ENCODE measurements at regions not wholly inside any gene's neighbourhood (a gene's known extent, or its start where the extent isn't known, plus 50 kb on each side); places are given as distances from the start of the nearest gene placed in this dataset.

DNA sequence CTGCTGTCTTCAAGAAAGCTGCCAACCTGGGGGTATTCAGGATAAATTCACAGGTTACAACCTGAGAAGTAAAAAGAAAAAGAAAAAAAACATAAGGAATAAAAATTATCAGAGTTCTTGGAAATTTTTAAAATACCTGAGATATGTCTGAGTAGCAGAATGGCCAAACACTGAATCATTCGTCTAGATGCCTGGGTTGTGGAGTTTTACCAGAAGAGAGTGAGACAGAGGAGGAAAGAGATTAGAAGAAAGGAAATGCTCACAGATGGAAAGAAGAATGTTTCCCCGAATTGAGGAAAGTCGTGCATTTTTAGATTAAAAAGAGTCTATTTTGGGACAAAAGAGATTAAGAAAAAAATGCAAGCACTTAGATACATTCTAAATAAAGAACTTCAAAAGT is 1026.7 kb downstream of the TBC1D22A start:
- DNase-seq, result no peak

DNA sequence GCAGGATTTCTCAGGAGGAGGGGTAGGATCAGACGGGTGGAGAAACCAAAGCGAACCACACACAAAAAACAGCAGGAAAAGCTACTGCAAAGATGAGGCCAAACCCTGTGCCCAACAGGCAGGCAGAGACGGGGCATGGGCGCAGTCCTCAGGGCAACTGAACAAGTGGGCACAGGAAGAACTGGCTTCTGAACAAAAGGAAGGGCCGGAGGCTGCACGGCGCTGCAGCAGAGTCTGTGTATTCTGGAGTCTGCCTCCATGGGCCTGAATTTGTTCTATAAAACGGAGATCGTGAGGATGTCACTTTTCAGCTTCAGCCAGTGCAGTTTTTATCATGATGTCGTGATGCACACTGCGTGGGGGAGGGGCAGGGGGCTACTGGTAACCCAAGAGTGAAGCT is 1026.0 kb downstream of the TBC1D22A start:
- DNase-seq, result no peak

DNA sequence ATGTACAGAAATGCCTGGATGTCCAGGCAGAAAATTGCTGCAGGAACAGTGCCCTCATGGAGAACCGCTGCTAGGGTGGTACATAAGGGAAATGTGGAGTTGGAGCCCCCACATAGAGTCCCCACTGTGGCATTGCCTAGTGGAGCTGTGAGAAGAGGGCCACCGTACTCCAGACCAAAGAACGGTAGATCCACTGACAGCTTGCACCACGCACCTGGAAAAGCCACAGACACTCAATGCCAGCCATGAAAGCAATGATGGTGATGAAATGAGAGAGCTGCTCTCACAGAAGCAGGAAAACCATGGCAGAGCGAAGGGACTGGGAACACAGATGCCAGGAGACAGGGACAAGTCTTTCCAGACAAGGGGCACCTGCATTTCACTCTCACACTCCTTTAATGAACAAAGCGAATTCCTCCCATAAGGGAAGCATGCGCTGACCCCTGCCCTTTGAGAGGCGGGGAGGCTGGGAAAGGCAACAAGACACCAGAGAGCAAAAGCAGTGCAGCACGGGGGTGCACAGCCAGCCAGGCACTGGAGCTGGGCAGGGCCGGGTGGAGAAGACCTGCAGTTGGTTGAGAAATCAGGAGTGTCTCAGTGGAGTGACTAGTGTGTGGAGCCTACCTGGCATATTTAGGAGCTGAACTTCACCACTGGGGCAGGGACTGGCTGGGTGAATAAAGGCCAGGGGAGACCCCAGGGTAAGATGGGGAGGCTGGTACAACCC is 1025.2 kb downstream of the TBC1D22A start:
- no peak for DNase-seq

DNA sequence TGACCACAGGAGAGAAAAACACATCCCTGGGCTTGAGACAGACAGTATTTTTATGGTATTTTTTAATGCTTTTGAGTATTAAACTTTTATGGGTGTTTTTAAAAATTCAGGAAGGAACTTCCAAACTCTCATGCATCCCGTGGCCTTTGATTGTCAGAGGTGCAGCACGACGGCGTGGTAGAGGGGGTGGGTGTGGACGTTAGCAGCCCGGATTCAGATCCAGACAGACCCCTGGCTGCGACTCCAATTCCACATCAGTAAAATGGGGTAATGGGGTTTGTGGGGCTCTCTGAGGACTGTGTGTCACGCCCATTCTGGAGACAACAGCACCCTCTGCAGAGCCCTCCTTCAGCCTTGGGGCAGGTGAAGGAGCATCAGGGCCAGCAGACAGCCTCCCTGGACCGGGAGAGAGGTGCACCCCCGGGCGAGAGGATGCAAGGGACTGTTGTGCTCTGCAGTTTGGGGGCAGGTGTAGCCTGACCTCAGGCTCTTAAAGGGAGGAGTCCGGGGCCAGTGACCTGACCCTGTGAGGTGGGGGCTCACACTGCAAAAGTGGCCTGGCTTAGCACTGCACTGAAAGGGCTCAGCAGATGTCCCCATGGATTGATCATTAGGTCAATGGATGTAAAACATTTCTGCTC is 1024.3 kb downstream of the TBC1D22A start:
- DNase-seq, result no peak

DNA sequence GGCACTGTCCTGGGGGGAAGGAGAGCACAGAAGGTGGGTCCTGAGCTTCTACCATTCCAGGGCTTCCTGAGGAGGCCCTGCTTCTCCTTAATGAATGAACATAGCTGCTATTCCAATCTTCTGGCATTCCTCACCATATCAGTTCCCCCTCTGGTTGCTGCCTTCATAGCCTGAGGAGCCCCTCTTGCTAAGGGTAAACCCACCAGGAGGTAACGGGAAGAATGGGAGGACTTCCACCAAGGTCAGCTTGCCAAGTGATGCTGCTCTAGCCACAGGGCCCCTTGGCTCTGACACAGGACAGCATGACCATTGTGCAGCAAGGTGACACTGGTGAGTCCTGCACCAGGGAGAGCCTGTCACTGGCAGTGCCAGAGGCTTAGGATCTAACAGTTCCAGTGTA is 1022.5 kb downstream of the TBC1D22A start:
- no peak for DNase-seq

DNA sequence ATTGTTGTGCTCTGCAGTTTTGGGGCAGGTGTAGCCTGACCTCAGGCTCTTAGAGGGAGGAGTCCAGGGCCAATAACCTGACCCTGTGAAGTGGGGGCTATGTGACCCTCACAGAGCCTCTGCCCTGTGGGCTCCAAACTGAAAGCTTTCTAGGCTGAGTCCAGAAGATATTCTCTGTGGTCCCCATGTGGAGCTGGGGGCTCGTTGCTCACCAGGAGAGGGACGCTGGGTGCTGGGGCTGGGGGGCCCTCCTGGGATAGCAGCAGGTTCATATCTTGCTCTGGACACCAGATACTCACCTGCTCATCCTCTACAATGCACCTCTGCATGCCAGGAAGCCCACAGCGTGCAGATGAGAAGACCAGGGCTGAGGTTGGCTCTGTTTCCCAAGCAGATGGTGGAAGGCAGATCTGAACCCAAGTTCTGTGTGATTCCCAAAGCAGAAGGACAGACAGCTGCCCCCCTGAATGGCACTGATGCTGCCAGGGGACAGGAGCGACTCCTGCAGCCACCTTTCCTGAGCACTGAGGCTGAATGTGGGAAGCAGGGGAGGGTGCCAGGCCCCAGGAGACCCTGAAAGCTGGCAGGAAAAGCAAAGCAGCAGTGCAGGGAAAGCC is 1022.0 kb downstream of the TBC1D22A start:
- DNase-seq, result no peak

DNA sequence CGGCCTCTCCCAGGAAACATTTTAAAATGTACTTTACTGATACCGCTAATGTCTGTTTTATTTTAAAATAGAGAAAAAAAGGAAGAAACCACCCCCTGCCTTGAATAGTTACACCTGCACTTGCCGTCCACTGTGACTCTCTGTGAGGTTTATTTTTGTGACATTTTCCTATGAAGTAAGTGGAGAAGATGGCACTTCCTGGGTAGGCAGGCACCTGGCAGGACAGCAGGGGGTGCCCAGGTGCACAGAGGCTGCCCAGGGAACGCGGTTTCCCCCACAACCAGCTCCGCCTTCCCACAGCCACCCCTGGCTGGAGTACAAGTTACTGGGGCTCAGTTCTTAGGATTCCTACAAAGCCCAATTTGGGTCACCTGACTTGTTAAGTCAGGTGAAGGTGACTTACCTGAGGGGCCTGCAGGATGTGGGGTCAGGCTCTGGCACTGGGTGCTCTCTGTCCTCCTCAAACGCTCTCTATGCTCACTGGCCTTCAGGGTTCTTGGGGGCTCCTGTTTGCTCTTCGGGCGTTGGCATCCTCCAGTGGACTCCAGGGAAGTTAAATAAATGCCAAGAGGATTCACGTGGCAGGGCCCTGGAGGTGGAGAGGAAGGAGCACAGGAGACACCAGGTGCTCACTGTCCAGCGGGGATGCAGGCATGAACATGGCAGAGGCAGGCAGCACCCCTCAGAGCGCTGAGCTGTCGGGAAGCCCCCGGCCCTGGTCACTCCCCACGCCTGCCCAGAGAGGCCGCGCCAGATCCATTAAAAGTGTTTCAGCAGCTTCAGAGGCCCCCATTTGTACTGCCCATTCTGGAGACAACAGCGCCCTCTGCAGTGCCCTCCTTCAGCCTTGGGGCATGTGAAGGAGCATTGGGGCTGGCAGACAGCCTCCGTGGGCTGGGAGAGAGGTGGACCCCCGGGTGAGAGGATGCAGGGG is 1021.2 kb downstream of the TBC1D22A start:
- DNase-seq, result no peak

DNA sequence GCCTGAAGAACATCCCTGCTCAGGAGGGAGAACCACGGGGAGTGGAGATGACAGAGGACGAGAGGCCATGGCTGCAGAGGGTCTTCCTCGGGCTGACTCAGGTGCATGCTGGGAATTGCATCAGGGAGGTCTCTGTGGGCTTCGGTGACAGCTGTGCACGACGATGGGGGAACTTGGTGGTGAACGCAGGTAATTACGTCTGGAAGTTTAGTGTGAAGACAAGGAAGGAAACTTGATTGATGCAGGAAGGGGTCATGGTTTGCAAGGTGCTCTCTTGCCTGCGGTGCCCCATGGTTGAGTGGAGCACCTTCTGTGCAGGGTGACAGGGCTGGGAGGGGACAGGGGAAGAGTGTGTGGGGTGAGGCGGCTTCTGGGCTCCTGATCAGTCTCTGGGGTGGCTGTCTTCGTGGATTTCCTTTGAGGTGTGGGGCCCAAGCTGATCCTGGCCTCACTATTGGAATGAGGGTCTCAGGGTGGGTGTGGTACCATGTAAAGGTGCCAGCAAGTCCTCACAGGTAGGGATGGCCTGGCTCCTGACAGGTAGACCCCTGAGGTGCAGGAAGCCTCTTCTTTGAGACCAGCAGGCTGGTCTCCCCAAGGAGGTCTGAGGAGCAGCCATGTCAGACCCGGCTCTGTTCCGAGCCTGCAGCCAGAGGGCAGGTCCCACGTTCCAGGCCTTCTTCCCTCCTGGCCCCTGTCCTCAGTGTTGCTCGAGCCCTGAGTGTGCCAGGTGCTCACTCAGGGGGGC is 1020.1 kb downstream of the TBC1D22A start:
- no peak for DNase-seq

DNA sequence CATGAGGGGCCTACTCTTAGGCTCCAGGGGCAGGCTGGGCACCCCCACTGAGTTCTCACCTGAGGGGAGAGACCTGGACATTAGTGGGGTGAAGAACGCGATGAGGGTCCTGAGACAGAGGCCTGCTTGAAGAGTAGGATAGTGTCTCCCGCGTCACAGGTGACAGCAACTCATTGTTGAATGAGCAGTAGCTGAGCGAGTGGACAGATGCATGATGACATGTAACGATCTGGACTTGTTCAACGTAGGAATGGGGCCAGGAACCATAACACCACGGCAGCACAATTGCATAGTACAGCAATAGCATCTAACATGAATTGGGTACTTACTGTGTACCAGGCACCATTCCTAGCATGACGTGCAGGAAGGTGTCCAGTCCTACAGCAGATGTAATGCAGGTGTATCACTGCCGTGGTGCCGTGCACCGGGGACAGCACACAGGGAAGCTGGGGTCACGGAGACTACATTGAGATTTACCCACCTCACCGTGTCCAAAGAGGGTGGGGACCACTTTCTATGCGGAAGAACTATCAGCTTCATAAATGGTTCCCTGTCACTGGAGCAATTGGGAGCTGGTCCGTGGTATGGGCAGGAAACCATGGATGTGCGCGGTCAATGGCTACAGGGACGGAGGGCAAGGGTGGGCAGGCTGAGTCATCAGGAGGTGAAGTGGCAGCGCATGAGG is 1019.1 kb downstream of the TBC1D22A start:
- no peak for DNase-seq

DNA sequence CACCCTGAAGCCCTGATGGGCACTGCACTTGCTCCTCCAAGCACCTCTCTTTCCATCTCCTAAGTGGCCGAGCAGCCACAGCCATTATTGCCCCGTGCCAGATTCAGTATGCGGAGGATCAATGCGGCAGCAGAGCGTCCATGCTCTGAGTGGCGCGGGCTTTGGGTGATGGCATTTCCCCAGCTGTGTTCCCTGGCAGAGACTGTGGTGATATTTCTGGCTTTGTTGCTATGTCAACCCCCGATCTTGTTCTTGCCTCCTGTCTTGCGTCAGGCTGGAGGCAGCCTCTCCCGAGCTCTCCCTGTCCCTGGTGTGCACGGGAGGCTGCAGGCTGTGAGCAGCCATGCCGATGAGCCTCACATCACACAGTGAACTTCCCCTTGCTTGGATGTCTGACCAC is 1018.6 kb downstream of the TBC1D22A start:
- DNase-seq, result no peak

DNA sequence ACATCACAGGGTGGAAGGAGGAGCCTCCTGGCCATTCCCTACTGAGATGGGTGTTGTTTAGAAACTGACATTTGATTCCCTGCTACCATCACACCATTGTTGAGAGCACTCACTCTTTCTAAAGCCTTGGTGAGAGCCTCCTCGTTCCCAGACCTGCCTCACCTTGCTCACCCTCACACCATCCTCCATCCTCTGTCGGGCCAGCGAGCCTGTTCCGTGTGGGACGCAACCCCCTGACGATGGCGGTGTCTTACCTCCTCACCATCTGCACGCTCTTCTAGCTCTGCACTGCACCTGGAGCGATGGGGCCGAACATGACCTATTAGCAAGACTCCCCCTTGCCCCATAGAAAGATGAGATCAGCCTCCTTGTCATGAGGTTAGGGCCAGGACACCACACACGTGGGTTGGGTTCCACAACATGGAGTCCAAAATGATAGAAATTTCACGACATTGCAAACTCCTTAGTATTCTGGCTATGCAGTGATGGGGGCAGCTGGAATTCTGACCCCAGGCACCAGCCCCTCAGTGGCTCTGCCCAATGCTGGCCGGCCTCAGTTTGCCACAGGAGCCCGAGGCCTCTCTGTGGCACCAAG is 1017.9 kb downstream of the TBC1D22A start:
- no peak for DNase-seq

DNA sequence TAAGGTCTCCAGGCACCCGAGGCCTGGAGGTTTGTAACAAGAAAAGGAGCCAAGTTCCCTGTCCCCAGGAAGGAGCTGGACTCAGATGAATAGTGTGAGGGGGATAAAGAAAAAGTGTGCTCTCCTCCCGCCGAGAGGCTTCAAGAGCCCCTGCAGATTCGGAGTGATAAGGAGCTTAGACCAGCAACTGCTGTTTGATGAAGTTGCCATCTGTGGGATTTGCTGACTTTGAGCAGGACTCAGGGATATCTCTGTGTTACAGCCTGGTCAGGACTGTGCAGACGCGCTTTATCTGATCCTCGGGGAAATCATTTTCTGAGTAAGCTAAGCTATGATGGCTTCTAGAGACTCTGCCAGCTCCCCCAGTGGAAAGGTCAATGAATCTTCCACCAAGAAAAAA is 1017.0 kb downstream of the TBC1D22A start:
- DNase-seq, result no peak

DNA sequence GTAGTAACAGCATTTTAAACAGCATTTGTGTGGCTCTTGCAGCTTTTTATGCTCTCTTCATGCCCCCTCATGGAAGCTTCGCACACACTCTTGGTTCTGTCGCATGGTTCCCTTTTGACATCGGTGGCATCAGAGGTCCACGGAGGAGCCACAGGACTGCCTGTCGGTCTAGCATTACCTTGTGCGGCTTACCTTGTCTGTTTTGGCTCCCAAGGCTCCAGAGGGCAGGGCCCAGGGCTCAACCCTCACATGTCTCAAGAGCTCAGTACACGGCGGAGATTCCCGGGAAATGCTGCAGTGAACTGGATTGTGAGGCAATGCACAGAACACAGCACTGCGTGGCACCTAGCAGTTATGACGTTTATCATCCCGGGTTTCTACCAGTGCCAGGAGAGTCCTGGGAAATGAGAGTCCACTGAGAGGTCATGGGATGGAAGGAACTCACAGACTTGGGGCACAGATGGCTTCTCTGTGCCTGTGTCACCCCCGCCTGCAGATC is 1015.8 kb downstream of the TBC1D22A start:
- DNase-seq, result no peak

DNA sequence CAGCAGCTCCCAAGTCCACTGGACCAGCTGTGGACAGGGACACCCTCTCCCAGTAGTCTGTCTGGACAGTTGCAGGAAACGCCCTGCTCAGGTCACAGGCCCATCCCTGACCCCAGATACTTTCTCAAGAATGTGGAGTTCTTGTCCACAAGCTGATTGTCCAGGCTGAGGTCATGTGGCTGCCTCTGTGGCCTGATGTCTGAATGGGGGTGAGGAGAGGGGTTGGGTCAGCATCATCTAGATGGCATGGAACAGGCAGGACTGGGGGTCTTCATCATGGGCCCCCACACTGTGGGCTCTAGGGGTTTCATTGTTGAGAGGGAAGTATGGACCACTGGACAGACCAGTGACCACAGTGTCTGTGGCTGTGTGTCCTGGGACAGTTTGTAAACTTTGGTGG is 1015.0 kb downstream of the TBC1D22A start:
- DNase-seq, result no peak

DNA sequence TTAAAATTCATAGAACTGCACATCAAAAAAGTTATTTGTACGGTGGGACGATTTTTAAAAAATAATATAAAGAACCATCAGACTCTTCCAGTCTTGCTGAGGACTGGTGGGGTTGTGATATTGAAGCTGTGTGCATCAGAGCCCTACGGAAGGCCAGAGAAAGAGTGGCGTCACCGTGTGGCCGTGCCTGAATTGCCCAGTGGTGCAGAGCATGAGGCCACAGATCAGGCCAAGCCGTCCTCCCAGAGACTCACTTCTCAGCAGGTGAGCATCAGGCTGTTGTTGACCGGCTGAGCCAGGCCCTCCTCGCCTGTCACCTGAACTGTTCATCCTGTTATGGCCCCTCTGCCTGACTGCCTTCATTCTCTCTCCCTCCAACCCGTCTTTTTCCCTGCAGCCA is 1013.9 kb downstream of the TBC1D22A start:
- DNase-seq, result no peak

DNA sequence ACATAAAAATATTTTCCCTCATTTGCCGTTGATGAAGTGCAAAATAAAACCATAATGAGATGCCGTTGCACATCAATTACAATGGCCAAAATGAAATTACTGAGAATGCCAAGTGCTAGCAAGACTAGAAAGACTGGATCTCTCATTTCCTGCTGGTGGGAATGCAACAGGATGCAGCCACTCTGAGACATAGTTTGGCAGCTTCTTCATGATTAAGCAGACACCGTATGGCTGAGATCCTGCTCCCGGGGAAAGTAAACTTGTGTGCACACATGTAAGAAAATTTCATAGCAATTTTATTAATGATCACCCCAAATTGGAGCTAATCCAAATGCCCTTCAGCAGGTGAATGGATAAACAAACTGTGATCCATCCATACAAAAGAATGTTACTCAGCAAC is 1013.2 kb downstream of the TBC1D22A start:
- DNase-seq, result no peak

DNA sequence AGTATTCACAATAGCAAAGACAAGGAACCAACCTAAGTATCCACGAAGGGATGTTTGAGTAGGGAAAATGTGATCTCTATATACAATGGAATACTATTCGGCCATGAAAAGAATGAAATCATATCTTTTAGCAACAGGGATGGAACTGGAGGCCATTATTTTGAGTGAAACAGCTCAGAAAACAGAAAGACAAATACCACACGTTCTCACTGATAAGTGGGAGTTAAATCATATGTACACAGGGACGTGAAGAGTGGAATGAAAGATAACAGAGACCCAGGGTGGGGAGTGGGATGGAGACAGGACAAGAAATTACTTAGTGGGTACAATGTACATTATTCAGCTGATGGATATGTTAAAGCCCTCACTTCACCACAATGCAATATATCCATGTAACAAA is 1012.7 kb downstream of the TBC1D22A start:
- no peak for DNase-seq

DNA sequence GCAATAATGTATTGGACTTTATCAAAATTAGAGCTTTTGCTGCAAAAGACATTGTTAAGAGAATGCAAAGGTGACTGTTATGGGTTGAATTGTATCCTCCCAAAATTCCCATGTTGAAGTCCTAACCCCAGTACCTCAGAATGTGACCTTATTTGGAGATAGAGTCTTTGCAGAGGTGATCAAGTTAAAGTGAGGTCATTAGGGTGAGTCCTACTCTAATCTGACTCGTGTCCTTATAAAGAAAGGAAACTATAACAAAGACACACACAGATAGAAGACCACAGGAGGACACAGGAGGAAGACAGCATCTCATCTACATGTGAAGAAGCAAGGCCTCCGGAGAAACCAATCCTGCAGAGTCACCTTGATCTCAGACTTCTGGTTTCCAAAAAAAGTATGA is 1011.2 kb downstream of the TBC1D22A start:
- no peak for DNase-seq

DNA sequence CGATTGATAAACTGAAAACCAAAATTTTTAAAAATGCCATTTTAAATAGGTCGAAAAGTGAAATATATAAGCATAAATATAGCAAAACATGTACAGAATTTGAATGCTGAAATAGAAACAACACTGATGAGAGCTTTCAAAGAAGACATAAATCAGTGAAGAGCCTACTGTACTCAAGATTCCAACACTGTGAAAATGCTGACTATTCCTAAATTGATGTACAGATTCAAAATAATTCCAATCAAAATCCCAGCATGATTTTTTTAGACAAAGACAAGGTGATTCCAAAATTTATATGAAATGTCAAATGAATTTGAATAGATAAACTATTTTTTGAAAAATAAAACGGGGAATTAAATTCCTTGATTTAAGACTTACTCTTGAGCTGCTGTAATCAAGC is 1010.4 kb downstream of the TBC1D22A start:
- DNase-seq, result no peak

DNA sequence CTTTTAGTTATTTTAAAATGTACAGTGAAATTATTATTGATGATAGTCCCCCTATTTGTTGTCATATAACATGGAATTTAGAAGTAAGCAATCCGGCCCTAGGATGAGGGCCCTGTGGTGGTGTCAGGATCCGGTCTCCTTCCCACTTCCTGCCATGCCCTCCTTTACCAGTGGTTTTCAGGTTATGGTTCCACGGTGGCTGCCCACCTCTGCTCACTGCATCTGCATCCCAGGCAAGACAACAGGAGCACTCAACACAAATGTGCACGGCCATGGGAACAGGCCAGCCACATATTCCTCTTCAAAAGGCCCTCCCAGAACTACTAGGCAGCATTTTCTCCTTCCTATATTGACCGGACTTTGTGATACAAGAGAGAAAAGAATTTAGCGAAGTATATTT is 1007.2 kb downstream of the TBC1D22A start:
- no peak for DNase-seq

DNA sequence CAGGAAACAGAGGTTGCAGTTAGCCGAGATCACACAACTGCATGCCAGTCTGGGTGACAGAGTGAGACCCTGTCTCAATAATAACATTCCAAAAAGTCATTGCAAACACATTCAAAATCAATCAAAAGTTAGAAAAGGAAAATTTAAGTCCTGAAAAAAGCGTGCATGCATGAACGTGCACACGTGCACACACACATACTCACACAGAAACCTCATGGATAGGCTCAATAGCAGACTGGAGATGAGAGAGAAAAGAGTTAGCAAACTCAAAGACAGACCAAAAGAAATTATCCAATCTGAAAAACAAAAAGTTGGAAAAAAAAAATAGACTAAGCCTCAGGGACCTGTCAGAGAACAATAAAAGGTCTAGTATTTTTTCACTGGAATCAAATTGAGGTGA is 1005.6 kb downstream of the TBC1D22A start:
- DNase-seq, result no peak

Measured in femur (tissue), 1 donor.